ENCODE measurements at regions not wholly inside any gene's neighbourhood (a gene's known extent, or its start where the extent isn't known, plus 50 kb on each side); places are given as distances from the start of the nearest gene placed in this dataset.

DNA sequence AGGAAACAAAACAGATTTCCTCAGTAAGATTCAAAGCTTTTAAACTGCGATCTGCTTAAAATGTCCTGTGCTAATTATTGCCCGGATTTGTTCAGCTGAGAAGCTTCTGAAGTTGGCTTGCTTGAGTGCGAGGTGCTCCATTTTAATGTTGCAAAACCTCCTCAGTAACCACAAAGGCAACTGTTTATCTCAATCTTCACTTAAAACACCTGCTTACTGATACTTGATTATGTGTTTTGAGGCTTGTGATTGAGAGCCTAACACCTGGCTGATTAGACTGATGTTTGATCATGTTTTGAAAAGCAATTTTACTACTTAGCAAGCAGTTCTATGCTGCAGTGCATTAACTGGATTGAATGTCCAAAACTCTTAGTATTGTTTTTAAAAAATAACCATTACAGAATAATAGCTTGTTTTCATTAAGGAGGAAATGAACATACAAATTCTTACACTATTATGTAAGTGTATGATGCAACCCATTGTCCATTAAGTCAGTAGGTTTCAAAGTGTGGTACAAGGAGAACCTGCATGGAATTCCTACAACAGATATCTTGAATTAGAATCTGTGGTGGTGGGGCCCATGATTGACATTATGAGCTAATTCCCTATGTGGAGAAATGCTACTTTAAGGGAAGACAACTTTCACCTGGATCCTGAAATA lies 96.9 kb upstream of the FAM180A start:
- H3K36me3 ChIP-seq (ENCODE audit: control insufficient read depth, insufficient read depth, low read length) = no peaks in the 10 kb centered on the region
- H3K4me3 ChIP-seq (ENCODE audit: low read depth, low read length) = no peak overlapping the region
- DNase-seq (ENCODE audit: low read depth) = no peak
- no peaks in the 10 kb centered on the region for H3K27me3 ChIP-seq (ENCODE audit: control insufficient read depth, insufficient read depth, low read length)
- no peak for TF ChIP-seq CTCF (IDR thresholded peaks at IDR 0.05; ENCODE audit: insufficient read depth, low read length, poor library complexity, severe bottlenecking)

DNA sequence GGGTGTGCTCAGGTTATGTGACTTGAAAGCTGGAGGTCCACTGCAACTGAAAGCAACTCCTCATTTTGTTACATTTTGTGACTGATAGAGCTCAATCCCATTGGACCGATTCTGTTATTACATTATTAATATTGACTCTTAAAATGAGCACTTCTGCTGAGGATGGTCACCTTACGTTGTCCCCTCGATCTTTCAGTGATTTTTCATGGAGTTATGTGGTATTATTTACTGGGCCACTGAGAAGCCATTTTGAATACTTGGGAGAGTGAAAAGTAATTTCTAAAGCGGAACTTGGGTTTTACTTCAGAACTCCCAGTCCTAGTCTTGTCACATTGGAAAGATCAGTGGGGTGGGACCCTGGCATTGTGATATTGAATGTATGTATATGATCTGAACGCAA lies 96.3 kb upstream of the FAM180A start:
- Histone ChIP-seq H3K27me3 (ENCODE audit: control insufficient read depth, insufficient read depth, low read length) (no peaks in the 10 kb centered on the region), H3K4me3 (ENCODE audit: low read depth, low read length) (no peak overlapping the region), H3K36me3 (ENCODE audit: control insufficient read depth, insufficient read depth, low read length) (no peaks in the 10 kb centered on the region)
- no peak for DNase-seq (ENCODE audit: low read depth)
- no peak for TF ChIP-seq CTCF (IDR thresholded peaks at IDR 0.05; ENCODE audit: insufficient read depth, low read length, poor library complexity, severe bottlenecking)

DNA sequence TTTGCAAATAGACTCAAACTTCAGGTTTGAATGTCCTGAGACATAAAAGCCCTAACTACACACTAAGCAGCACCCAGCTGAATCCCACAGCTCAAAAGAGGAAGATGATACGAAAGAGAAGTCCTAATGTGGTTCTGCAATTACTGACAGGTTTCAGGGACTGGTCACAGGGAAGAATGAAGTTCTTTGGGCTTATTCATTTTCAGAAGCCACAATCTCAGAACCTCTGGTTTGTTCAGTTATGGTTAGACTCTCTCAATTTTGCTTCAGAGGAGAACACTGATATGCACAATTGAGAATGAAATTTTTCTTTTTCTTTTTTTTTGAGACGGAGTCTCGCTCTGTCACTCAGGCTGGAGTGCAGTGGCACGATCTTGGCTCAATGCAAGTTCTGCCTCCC lies 94.6 kb upstream of the FAM180A start:
- H3K27me3 ChIP-seq (ENCODE audit: control insufficient read depth, insufficient read depth, low read length) = no peaks in the 10 kb centered on the region
- no peak overlapping the region for H3K4me3 ChIP-seq (ENCODE audit: low read depth, low read length)

GRCh38 chr7:135842446-135843179 lies 94.0 kb upstream of the FAM180A start:
- no peaks in the 10 kb centered on the region for H3K27me3 ChIP-seq (ENCODE audit: control insufficient read depth, insufficient read depth, low read length)
- no peak for TF ChIP-seq CTCF (IDR thresholded peaks at IDR 0.05; ENCODE audit: insufficient read depth, low read length, poor library complexity, severe bottlenecking)
- H3K4me3 ChIP-seq (ENCODE audit: low read depth, low read length) = no peak overlapping the region
- no peaks in the 10 kb centered on the region for H3K36me3 ChIP-seq (ENCODE audit: control insufficient read depth, insufficient read depth, low read length)
- DNase-seq (ENCODE audit: low read depth) = no peak

More for the DNA sequence above, 94.6 kb upstream of the FAM180A start:
- no peaks in the 10 kb centered on the region for H3K36me3 ChIP-seq (ENCODE audit: control insufficient read depth, insufficient read depth, low read length)
- no peak for DNase-seq (ENCODE audit: low read depth)
- no peak for TF ChIP-seq CTCF (IDR thresholded peaks at IDR 0.05; ENCODE audit: insufficient read depth, low read length, poor library complexity, severe bottlenecking)

GRCh38 chr7:135840591-135840990 lies 92.0 kb upstream of the FAM180A start:
- no peaks in the 10 kb centered on the region for H3K36me3 ChIP-seq (ENCODE audit: control insufficient read depth, insufficient read depth, low read length)
- TF ChIP-seq CTCF (IDR thresholded peaks at IDR 0.05; ENCODE audit: insufficient read depth, low read length, poor library complexity, severe bottlenecking) = no peak
- DNase-seq (ENCODE audit: low read depth) = no peak
- H3K4me3 ChIP-seq (ENCODE audit: low read depth, low read length) = no peak overlapping the region
- no peaks in the 10 kb centered on the region for H3K27me3 ChIP-seq (ENCODE audit: control insufficient read depth, insufficient read depth, low read length)

Data from kidney epithelial cell (primary cell).